ENCODE measurements at regions not wholly inside any gene's neighbourhood (a gene's known extent, or its start where the extent isn't known, plus 50 kb on each side); places are given as distances from the start of the nearest gene placed in this dataset.

DNA sequence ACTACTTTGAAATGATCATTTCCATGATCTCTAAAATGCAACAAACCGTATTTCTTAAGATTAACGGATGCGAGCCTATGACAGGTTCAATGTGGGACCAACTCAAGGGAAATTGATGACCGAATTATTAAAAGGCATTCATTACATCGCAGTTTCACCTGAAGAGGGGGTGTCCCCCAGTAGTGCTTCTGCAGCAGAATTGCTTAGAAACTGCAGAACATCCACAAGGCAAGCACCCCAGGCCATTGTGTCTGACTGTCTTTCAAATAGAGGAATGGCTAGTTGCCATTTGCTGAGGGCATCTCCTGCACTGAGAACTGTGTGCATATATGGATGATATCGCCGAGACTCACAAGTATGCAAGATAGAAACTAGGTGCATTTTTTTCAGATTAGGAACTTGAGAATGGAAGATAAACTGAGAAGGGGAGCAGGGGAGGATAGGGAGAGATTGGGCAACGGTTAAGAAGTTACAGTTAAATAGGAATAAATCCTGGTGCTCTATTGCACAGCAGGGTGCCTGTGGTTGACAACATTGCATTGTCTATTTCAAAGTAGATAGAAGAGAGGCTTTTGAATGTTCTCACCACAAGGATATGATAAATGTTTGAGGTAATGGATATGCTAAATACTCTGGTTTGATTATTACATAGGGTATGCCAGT lies 234.3 kb upstream of the PLEKHG7 start:
- no peak for DNase-seq (ENCODE audit: low read depth in 2 of 2, low spot score in 1 of 2)

DNA sequence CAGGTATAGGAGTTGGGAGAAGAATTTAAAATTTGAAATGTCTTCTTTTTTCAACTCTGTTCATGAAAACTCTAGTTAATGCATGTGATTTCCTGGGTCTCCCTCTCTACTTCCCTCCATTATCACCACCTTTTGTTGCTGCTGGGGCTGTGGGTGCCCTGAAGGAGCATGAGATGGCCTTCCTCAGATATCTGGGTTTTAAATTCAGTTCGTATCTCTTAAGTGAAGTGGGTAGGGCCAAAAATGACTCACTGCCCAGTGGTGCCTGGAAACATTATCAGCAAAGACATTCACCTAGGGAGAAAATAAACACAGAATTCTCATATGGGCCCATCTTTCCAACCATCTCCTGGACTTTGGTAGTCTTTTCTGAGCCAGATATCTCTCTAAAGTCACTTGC lies 234.9 kb upstream of the PLEKHG7 start:
- DNase-seq (ENCODE audit: low read depth in 2 of 2, low spot score in 1 of 2): no peak

DNA sequence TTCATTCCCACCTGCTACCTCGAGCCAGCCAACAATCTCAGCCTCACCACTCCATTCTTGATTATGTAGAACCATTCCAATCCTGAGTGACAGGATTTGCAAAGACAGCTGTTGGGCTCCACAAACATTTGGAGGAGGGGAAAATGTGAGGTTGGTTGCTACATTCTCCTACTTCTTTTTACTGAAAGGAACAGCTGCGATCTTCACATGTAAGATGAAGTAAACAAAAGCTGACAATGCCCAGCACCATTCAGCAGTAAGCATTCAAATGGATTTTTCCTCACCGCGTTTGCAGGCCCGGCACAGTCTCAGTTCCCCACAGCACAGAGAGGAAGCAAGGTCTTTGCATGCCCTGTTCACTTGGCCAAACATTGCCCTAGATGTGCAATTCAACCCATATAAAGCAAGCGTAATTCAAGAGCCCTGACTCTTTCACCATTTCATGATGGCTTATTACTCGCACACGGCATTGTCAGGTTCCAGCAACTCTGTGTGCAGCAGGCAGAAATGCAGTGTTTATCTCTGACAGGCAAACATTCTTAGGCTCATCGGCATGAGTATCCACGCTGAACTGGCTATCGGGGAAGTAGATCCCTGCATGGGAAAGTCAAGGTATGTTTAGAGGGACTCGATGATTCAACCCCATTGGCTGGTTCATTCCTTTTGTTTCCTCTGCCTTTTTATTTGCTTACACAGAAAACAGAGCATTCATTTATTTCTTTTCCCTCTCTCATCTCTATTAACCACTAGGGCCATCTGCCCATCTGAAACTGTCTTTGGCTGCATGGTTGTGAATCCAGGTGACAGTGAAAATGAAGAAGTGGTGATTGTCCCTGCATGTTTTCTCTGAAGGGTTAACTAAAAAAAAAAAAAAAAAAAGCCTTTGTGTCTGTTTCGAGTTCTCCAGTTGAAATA lies 236.1 kb upstream of the PLEKHG7 start:
- DNase-seq (ENCODE audit: low read depth in 2 of 2, low spot score in 1 of 2): no peak

DNA sequence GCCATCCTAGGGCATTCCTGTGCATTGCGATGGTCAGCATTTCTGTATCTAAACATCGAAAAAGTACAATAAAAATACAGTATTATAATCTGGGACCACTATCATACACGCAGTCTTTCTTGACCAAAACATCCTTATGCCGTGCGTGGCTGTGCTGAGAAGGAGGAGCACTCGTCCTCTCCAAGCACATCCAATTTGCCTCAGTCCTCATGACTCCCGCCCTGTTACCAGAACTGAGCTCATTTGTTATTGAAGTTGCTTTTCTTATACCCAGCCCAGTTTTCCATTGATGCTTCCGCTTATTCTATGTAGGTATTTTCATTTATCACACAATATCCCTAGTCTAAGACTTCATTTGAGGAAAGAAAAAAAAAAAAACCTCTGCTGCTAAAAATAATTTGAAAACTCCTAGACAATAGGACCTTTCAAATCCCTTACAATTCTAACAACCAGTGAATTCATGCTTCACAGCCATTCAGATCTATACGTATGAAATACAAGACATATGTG lies 236.9 kb upstream of the PLEKHG7 start:
- DNase-seq (ENCODE audit: low read depth in 2 of 2, low spot score in 1 of 2): no peak

DNA sequence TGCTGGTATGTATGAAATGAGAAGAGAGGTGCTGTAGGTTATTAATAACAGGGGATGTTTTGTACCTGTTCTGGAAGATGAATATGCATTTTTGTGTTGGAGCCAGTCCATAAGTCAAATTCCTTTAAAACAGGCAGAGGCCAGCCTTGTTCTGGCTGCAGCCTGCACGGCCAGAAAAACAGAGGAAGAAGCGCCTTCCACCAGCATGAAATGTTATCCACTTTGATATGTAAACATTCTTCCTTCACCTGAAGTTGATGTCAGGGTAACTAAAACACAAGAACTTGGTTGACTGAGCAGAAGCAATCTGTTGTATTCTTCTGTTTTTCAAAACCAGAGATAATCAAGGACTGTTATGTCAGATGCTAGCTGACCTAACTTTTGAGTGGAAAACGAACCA lies 237.9 kb upstream of the PLEKHG7 start:
- DNase-seq (ENCODE audit: low read depth in 2 of 2, low spot score in 1 of 2): no peak

DNA sequence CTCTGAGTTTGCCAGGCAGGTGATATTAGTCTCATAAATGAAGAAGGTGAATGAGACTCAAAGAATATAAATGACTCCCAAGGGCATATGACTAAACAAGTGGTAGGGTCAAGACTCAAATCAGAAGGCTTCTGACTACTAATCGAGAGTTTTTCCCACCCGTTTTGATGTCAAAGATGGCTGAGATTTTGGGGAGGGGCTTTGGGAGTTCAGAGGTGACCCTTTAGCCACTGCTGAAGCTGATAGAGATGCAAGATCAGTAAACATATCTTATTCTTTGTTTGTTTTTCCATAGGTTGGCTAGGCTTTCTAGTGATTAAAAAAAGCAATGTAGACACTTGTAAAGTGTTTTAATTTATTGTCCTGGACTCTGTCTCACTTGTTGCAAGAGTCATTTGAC lies 239.6 kb upstream of the PLEKHG7 start:
- no peak for DNase-seq (ENCODE audit: low read depth in 2 of 2, low spot score in 1 of 2)

DNA sequence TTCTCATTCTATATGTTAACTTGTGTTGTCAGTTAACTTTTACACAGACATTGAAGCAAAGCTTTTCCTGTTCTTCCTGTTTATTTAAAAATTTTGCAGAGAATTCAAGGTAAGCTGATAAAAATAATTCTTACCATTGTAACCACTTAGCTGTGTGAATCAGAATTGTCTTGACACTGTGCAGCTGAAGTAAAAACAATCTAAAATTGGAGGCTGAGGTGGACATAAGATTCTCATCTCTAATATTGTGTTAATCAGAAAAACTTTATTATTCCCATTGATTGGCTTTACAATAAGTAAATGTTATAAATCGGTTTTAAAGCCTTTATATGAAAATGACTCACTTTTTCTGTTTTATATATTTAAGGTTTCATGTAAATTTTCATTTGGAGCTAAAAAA lies 240.3 kb upstream of the PLEKHG7 start:
- no peak for DNase-seq (ENCODE audit: low read depth in 2 of 2, low spot score in 1 of 2)

DNA sequence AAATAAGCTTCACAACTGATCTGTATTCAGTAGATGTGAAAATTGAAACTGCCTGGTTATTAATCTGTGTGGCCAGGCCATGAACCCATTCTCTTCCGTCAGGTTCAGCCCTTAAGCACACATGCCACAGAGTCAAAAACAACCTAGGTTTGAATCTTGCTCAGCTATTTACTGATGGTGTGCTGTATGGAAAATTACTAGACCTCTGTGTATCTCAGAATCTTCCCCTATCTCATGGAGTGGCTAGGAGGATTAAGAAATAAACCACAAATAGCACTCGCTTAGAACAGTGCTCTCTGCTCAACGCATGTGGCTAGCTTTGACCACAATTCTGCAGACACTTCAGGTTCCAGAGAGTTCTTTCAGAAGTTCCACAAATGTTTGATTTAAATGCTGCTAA lies 240.7 kb upstream of the PLEKHG7 start:
- DNase-seq (ENCODE audit: low read depth in 2 of 2, low spot score in 1 of 2): no peak

DNA sequence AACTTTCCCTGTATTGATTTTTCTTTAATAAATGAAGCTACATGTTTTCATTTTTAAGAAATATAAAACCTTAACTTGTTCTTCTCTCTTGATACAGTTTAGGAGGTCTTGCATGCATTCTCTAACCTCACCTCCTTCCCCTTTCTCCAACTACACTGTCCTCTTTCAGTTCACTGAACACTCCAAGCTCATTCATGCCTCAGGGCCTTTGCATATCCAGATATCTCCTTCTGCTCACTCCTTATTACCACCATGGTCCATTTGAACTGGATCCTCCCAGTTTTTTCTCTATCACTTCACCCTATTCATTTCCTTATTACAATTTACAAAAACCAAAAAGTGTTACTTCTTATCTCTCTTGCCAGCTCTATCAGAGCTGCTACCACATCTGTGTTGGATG lies 242.9 kb upstream of the PLEKHG7 start:
- no peak for DNase-seq (ENCODE audit: low read depth in 2 of 2, low spot score in 1 of 2)

DNA sequence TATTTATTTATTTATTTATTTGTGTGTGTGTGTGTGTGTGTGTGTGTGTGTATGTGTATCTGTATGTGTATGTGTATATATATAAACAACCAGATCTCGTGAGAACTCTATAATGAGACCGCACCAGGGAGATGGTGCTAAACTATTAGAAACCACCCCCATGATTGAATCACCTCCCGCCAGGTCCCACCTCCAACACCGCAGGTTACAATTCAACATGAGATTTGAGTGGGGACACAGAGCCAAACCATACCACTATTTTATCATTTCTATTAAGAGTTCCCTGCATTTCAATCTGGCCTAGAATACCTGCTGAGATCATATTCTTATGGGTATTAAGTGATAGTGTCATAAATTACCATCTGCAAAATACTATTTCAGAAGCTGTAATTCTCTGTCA lies 243.8 kb upstream of the PLEKHG7 start:
- no peak for DNase-seq (ENCODE audit: low read depth in 2 of 2, low spot score in 1 of 2)

DNA sequence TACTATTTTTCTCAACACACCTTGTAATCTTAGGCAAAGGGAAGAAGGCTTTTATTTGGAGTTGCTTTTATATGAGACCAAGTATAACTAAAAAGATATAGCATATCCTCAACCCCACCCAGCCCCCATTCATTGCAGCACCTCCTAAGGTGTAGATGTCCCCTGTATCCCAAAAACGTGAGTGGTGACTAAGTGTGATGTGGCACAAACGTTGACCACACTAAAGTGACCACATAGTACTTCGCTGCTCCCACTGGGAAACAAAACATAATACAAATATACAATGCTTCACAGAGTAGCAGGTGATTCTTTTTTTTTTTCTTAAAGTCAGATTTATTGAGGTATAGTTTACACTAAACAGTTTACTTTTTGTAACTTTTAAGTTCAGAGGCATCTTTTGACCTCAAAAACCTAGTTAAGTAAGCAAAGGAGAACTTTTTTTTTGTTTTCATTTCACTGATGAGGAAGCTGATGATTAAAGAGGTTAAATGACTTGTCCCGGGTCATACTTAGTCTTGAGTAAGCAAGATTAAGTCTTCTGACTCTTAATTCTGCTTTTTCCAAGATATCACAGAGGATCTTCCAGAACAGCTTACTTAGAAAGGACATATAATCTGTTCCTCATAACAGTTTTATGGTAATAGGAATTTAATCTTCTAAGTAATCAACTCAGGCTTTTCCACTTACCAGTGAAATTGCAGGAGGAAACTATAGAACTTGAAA lies 245.2 kb upstream of the PLEKHG7 start:
- no peak for DNase-seq (ENCODE audit: low read depth in 2 of 2, low spot score in 1 of 2)

DNA sequence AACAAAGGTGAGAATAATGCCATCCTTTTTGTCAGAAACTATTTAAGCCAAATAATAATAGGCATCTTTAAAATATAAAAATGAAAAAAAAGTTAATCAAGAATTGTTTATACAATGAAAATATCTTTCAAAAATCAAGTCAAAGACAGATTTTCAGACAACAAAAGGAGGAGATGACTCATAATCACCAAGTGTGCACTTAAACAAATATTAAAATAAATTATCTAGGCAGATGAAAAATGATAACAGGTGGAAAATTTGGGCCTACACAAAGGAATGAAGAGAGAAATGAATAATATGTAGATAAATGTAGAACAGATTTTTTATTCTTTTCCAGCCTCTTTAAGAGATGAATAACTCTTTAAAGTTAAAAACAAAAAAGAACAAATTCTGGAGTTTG lies 250.0 kb upstream of the PLEKHG7 start:
- DNase-seq (ENCODE audit: low read depth in 2 of 2, low spot score in 1 of 2): no peak

DNA sequence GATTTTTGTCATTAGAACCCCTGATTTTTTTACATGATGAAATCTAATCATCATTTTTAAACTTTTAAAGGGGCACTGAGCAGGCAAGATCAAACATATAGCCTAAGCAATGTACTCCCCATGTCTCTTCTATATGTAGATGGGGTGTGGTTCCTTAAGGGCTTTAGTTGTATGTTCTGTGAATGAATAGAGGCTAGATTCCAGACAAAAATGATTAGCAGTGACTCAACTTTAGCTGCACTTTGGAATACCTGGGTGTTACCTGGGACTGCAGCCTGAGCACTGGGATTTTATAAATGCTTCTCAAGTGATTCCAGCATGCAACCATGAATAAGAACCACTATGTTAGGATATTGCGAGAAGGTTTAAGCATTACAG lies 256.7 kb upstream of the PLEKHG7 start:
- no peak for DNase-seq (ENCODE audit: low read depth in 2 of 2, low spot score in 1 of 2)

DNA sequence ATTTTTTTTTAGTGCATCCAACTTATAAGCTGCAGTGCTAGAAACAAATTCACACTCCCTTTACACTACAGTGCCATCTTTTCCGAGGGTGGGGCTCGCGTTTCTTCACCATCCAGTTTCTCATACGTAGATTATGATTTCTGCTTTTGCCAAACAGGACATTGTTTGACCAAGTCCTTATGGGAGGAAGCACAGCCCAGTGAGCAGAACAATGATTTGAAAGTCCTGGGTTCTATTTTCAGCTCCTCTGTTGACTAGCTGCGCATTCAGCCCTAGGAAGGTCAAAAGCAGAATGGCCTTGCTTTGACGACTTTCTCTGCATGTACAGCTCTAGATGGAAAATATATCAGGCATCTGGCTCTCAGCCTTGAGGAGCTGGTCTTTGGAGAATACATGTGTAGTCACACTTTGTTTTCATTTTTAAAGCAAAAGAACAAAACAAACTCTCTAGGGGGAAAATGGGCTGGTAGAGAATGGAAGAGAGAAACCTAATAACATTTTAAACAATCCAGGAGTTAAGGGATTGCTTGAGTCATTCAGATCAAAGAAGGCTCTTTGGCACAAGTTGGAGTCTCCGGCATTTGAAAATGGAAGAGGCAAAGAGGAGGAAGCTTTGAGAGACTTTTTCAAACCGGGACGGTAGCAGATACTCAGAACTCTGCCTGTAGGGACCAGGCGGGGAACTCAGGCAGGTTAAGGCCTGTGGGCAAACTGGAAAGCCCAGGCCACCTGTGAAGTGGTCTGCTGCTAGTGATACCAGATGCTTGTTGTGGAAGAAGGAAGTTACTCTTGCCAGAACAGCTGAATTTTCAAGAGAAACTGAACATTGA lies 257.3 kb upstream of the PLEKHG7 start:
- no peak for DNase-seq (ENCODE audit: low read depth in 2 of 2, low spot score in 1 of 2)

DNA sequence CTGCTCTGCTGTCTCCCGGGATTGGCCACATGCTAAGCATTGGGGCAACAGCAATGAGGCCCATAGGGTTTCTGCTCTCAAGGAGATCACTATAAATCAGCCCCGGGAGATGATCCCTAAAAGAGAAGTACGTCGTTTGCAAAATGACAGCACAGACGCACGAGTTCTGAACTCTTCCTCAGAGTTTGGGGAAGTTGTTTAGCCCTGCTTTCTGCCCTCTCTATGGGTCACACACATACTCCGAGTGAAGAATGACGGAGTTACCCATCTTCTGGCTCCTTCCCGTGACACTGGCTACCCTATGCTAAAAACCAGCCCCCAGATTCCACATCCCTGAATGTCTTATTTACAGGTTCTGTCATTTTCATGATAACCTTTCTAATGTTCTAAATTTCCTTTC lies 258.0 kb upstream of the PLEKHG7 start:
- no peak for DNase-seq (ENCODE audit: low read depth in 2 of 2, low spot score in 1 of 2)

DNA sequence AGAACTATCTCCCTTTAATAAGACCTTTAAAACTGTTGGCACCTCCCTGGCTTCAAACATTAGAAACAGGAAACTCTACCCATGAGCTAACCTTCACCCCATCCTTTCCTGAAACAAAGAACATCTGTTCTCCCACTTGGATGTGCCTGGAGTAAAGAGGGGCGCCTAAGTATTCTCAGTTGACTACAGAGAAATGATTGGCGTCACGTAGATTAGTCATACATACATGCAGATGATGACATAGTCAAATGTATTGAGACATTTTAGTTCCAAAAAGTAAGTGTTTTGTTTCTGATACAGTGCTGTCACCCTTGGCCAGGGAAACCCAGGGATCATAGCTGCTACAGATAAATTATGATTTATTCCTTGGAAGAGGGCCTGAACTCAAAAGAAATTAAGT lies 260.0 kb upstream of the PLEKHG7 start:
- no peak for DNase-seq (ENCODE audit: low read depth in 2 of 2, low spot score in 1 of 2)

DNA sequence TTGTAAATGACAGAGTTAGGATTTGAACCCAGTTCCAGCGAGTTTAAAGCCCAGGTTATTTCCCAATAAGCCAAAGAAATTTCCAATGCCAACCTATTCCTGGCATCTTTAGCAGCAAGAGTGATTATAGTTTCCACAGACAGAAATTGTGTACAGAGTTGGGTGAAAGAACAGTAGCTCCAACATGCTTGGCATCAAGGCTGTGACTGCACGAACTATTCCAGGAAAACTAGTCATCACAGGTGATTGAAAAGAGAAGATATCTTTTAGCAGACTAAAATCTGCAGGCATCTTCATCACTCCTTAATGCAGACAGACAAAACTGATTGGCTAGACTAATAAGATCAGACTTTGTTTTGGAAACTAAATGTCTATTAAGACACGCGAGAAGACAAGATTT lies 262.7 kb upstream of the PLEKHG7 start:
- no peak for DNase-seq (ENCODE audit: low read depth in 2 of 2, low spot score in 1 of 2)

DNA sequence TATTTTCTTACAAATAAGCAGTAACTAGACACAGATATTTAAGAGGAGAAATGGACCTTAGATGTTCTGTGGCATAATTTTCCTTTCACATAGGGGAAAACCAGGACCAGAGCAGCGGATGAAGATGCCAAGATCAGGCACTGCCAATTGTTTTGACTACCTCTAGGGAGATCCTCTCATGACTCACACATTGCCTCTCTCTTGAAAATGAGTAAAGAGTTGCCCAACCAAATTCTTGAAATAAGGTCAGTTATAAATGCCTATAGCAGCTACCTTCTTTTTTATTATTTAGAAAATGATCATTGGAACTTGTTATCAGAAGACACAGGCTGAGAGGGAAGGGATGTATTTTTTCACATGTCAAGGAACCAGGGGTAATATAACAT lies 263.4 kb upstream of the PLEKHG7 start:
- DNase-seq (ENCODE audit: low read depth in 2 of 2, low spot score in 1 of 2): no peak

DNA sequence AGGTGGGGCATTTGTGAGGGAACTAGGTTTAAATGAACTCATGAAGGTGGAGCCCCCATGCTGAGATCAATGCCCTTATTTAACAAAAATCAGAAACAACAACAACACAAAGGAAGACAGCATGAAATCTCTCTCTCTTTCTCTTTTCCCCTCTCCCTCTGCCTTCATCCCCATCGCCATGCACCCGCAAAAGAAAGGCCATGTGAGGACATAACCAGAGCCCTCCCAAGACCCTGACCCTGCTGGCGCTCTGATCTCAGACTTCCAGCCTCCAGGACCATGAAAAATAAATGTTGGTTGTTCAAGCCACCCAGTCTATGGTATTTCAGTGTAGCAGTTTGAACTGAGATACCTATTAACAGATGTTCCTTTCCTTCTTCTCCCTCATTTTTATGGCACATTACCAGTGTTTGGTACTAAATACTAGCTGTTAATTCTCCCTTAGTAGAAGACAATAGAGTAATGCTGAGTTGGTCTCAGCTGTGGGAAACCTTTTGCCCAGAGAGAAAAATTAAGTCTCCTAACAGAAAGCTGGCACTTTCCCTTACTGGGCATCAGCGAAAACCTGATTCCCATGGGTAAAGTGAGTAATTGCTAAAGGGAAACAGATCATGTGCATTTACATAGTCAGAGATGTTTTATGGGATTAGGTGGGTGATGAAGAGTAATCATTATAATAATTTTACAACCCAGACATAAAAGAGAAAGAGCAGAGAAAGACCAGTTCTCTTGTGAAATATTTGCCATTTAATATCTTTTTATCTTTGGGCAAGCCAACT lies 264.0 kb upstream of the PLEKHG7 start:
- no peak for DNase-seq (ENCODE audit: low read depth in 2 of 2, low spot score in 1 of 2)

DNA sequence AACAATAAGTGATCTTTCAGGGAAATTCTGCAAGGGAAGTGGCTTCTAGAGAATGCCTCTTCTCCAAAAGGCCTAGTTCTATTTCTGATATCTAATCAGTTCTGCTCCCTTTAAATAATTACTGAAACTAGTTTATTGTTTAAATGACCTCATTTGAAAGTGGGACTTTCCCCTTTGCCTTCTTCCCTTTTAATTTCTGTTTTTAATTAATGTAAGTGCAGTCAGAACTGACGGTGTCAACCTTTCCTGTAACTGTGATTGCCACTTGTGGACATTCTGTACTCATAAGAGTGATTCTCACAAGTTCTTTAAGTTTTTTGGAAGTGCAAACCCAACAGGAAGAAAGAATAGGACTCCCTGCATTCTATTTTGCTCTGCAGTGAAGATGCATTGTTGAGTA lies 265.3 kb upstream of the PLEKHG7 start:
- no peak for DNase-seq (ENCODE audit: low read depth in 2 of 2, low spot score in 1 of 2)
